Keratinocyte (primary cell): ENCODE measurements at regions not wholly inside any gene's neighbourhood (a gene's known extent, or its start where the extent isn't known, plus 50 kb on each side); places are given as distances from the start of the nearest gene placed in this dataset.

Source experiments
- DNase-seq: peaks from one replicate; pipeline ENCODE4 v3.0.0-alpha.2; 2011; ENCODE audit warnings: low read depth, missing footprints, low spot score
- FAIRE-seq: peaks from 2 replicates; lab custom pipeline; 2011; peaks lifted over from hg19 to GRCh38; lab: Jason Lieb, UNC
- H2AFZ ChIP-seq: 2 replicates; pipeline ENCODE4 v1.6.0; 2012; ENCODE audit warnings: low read length, control low read depth, inconsistent platforms; ENCODE audit not compliant: control insufficient read depth
- H3K27ac ChIP-seq: 2 replicates; pipeline ENCODE4 v1.5.1; 2011; ENCODE audit warnings: low read length; ENCODE audit not compliant: control insufficient read depth, insufficient read depth
- H3K27me3 ChIP-seq: 3 replicates; pipeline ENCODE4 v1.6.0; 2011; ENCODE audit warnings: low read length; ENCODE audit not compliant: control insufficient read depth, insufficient read depth; ENCODE audit errors: extremely low read depth
- H3K36me3 ChIP-seq, 2 experiments: 2 replicates in 1 of 2; 3 replicates in 1 of 2; pipeline ENCODE4 v1.5.1; 2011; ENCODE audit warnings: low read length in 2 of 2, mild to moderate bottlenecking in 1 of 2; ENCODE audit not compliant: control insufficient read depth in 2 of 2, insufficient read depth in 2 of 2; ENCODE audit errors: extremely low read depth in 1 of 2
- H3K4me1 ChIP-seq: 3 replicates; pipeline ENCODE4 v1.5.1; 2011; ENCODE audit warnings: low read length; ENCODE audit not compliant: control insufficient read depth, insufficient read depth; ENCODE audit errors: extremely low read depth
- H3K4me2 ChIP-seq: 3 replicates; pipeline ENCODE4 v1.6.0; 2011; ENCODE audit warnings: low read depth, low read length; ENCODE audit not compliant: control insufficient read depth, insufficient read depth; ENCODE audit errors: extremely low read depth
- H3K4me3 ChIP-seq, 3 experiments: fragments of 200-600 bp in 1 of 3; sonication (generic) in 1 of 3; 2 replicates in 2 of 3; 3 replicates in 1 of 3; pipeline ENCODE4 v1.5.1; 2011 to 2016; ENCODE audit warnings: low read length in 3 of 3, mild to moderate bottlenecking in 3 of 3, control low read depth in 2 of 3, inconsistent platforms in 1 of 3, low read depth in 1 of 3, mixed read lengths in 1 of 3, mixed run types in 1 of 3, moderate library complexity in 1 of 3; ENCODE audit not compliant: control insufficient read depth in 2 of 3, insufficient read depth in 2 of 3; ENCODE audit errors: extremely low read depth in 1 of 3
- H3K79me2 ChIP-seq: 2 replicates; pipeline ENCODE4 v1.6.0; 2012; ENCODE audit warnings: low read length; ENCODE audit not compliant: control insufficient read depth, insufficient read depth
- H3K9ac ChIP-seq: 3 replicates; pipeline ENCODE4 v1.6.0; 2011; ENCODE audit warnings: low read length; ENCODE audit not compliant: control insufficient read depth, insufficient read depth; ENCODE audit errors: extremely low read depth
- H3K9me1 ChIP-seq: 3 replicates; pipeline ENCODE4 v1.6.0; 2011; ENCODE audit warnings: low read length; ENCODE audit not compliant: control insufficient read depth, insufficient read depth; ENCODE audit errors: extremely low read depth
- H3K9me3 ChIP-seq: 2 replicates; pipeline ENCODE4 v1.5.1; 2012; ENCODE audit warnings: low read depth, low read length; ENCODE audit not compliant: control insufficient read depth
- H4K20me1 ChIP-seq: 3 replicates; pipeline ENCODE4 v1.6.0; 2011; ENCODE audit warnings: low read length; ENCODE audit not compliant: control insufficient read depth, insufficient read depth; ENCODE audit errors: extremely low read depth
- CTCF ChIP-seq, 3 experiments: IDR thresholded peaks in 1 of 3; conservative IDR thresholded peaks in 1 of 3; optimal IDR thresholded peaks in 1 of 3; 2 replicates in 2 of 3; 3 replicates in 1 of 3; pipeline versions ENCODE3 to v1.5.1; 2011; ENCODE audit warnings: low read length in 3 of 3, mild to moderate bottlenecking in 3 of 3, moderate library complexity in 2 of 3, control low read depth in 1 of 3, inconsistent platforms in 1 of 3; ENCODE audit not compliant: insufficient read depth in 2 of 3; ENCODE audit errors: extremely low read depth in 1 of 3
- EZH2 ChIP-seq: IDR thresholded peaks from one replicate; pipeline ENCODE4 v1.6.1; 2012; ENCODE audit warnings: inconsistent platforms, mild to moderate bottlenecking, low read length, moderate library complexity
- dilution Hi-C: fragments of 300-500 bp; cut with MboI; formaldehyde crosslinking; loops from one replicate; pipeline ENCODE4 v1.7.0; 2020; ENCODE audit warnings: low sequenced_read_pairs; ENCODE audit not compliant: extremely low pct_ligation_motif_present

GRCh38 chr10:3380406-3381050, 207.9 kb upstream of the PITRM1 start:
- H4K20me1 ChIP-seq: no peaks in the 10 kb centered on the region
- H3K79me2 ChIP-seq: no peaks in the 10 kb centered on the region
- no peak for DNase-seq
- no peak overlapping the region for H3K4me3 ChIP-seq
- no peak overlapping the region for H2AFZ ChIP-seq
- no peaks in the 10 kb centered on the region for H3K9me3 ChIP-seq
- no peak overlapping the region for H3K9ac ChIP-seq
- dilution Hi-C loops: no loop called here
- no peaks in the 10 kb centered on the region for H3K36me3 ChIP-seq
- H3K4me1 ChIP-seq: no peaks in the 10 kb centered on the region
- no peaks in the 10 kb centered on the region for H3K9me1 ChIP-seq
- TF ChIP-seq CTCF (optimal IDR thresholded peaks at IDR 0.05 in 1 of 3, IDR thresholded peaks at IDR 0.05 in 1 of 3, conservative IDR thresholded peaks at IDR 0.05 in 1 of 3; ENCODE audit: extremely low read depth in 1 of 3, insufficient read depth in 2 of 3, low read length in 3 of 3) (no peak), EZH2 (no peak)
- no peak for FAIRE-seq
- H3K27ac ChIP-seq: no peak overlapping the region
- no peak overlapping the region for H3K4me2 ChIP-seq
- peaks cover 9% of the 10 kb centered on the region for H3K27me3 ChIP-seq

DNA sequence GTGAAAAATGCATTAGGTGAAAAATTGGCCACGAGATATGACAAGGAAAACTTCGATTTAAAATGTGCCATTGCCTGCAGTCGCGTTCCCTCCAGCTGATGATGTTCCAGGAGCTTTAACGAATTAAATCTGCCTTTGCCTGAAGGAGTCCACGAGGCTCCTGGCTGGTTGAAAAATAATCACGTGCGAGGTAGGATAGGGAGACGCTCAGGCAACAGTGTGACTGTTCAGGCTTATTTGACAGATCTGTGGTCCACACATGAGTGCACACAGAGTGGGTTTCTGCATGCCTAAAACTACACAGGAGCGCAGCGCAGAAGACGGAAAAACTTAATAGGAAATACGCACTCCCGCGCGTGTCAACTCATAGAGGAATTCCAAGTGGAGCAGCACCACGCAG, 204.0 kb upstream of the PITRM1 start:
- FAIRE-seq (no peak), DNase-seq (no peak)
- TF ChIP-seq EZH2 (no peak), CTCF (optimal IDR thresholded peaks at IDR 0.05 in 1 of 3, IDR thresholded peaks at IDR 0.05 in 1 of 3, conservative IDR thresholded peaks at IDR 0.05 in 1 of 3; ENCODE audit: extremely low read depth in 1 of 3, insufficient read depth in 2 of 3, low read length in 3 of 3) (no peak)
- dilution Hi-C loops: no loop called here
- Histone ChIP-seq H3K9me1 (no peaks in the 10 kb centered on the region), H3K9me3 (no peaks in the 10 kb centered on the region), H3K79me2 (no peaks in the 10 kb centered on the region), H3K36me3 (no peaks in the 10 kb centered on the region), H3K4me3 (no peak overlapping the region), H3K27ac (no peak overlapping the region), H4K20me1 (no peaks in the 10 kb centered on the region), H3K4me1 (no peaks in the 10 kb centered on the region), H2AFZ (no peak overlapping the region), H3K4me2 (no peak overlapping the region), H3K27me3 (peaks cover 12% of the 10 kb centered on the region), H3K9ac (no peak overlapping the region)
